Hepatocyte (in vitro differentiated cells): ENCODE measurements at regions not wholly inside any gene's neighbourhood (a gene's known extent, or its start where the extent isn't known, plus 50 kb on each side); places are given as distances from the start of the nearest gene placed in this dataset.

Experiments used
- EZH2 ChIP-seq: fragments of 200-600 bp; sonication (generic); IDR thresholded peaks from 2 replicates; pipeline ENCODE4 v1.6.1; 2016; ENCODE audit warnings: antibody characterized with exemption, mild to moderate bottlenecking, borderline replicate concordance
- TF ChIP-seq, protein P1 (sequence below): fragments of 200-600 bp; sonication (generic); IDR thresholded peaks from 2 replicates; pipeline ENCODE4 v1.5.1; 2016; ENCODE audit warnings: antibody characterized with exemption, mild to moderate bottlenecking; ENCODE audit not compliant: poor library complexity

- TF ChIP-seq, protein P1, sequence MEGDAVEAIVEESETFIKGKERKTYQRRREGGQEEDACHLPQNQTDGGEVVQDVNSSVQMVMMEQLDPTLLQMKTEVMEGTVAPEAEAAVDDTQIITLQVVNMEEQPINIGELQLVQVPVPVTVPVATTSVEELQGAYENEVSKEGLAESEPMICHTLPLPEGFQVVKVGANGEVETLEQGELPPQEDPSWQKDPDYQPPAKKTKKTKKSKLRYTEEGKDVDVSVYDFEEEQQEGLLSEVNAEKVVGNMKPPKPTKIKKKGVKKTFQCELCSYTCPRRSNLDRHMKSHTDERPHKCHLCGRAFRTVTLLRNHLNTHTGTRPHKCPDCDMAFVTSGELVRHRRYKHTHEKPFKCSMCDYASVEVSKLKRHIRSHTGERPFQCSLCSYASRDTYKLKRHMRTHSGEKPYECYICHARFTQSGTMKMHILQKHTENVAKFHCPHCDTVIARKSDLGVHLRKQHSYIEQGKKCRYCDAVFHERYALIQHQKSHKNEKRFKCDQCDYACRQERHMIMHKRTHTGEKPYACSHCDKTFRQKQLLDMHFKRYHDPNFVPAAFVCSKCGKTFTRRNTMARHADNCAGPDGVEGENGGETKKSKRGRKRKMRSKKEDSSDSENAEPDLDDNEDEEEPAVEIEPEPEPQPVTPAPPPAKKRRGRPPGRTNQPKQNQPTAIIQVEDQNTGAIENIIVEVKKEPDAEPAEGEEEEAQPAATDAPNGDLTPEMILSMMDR: no peak
- no peak for TF ChIP-seq EZH2
Observed at GRCh38 chr3:54020436-54020835, 101.9 kb upstream of the CACNA2D3 start.
